A549 (cell line): ENCODE measurements at regions not wholly inside any gene's neighbourhood (a gene's known extent, or its start where the extent isn't known, plus 50 kb on each side); places are given as distances from the start of the nearest gene placed in this dataset.

Source experiments
- ATAC-seq, 2 experiments: fragments of 200-7000 bp in 1 of 2; fragments of >200 bp in 1 of 2; cut with Nextera tagmentation in 1 of 2; cut with Tn5 transposase in 1 of 2; 3 replicates each; pipeline versions ENCODE4 v1.8.0 to v1.9.1; 2018 to 2020; ENCODE audit warnings: mild to moderate bottlenecking in 1 of 2, moderate library complexity in 1 of 2
- CTCF ChIA-PET: fragments of 300-600 bp; sonication (Branson Sonifier 250); formaldehyde crosslinking; extraction: SDS; loops from one replicate; lab custom pipeline; 2021; ENCODE audit warnings: antibody characterized with exemption, inconsistent platforms; lab: Yijun Ruan, JAX
- POLR2A ChIA-PET: fragments of 350-600 bp; formaldehyde crosslinking; extraction: SDS; loops from one replicate; lab custom pipeline; 2021; ENCODE audit warnings: antibody characterized with exemption, inconsistent platforms; lab: Yijun Ruan, JAX
- DNase-seq, 2 experiments: peaks; one replicate each; pipeline versions ENCODE4 v3.0.0 to v3.0.0-alpha.2; 2011 to 2016; ENCODE audit warnings: low read depth in 1 of 2, low spot score in 1 of 2
- FAIRE-seq: peaks from 2 replicates; lab custom pipeline; 2011; peaks lifted over from hg19 to GRCh38; lab: Jason Lieb, UNC
- H3K27ac ChIP-seq, 2 experiments: fragments of >200 bp; sonication (Bioruptor Twin); formaldehyde crosslinking; 3 replicates each; pipeline ENCODE4 v1.5.1; 2016 to 2017
- H3K4me1 ChIP-seq: fragments of >200 bp; sonication (Bioruptor Twin); formaldehyde crosslinking; 3 replicates; pipeline ENCODE4 v1.6.1; 2016
- H3K4me2 ChIP-seq: fragments of >200 bp; sonication (Bioruptor Twin); formaldehyde crosslinking; 3 replicates; pipeline ENCODE4 v1.6.1; 2016
- H3K4me3 ChIP-seq: fragments of >200 bp; sonication (Bioruptor Twin); formaldehyde crosslinking; 3 replicates; pipeline ENCODE4 v1.5.1; 2016
- H3K9me3 ChIP-seq: fragments of >200 bp; sonication (Bioruptor Twin); formaldehyde crosslinking; 3 replicates; pipeline ENCODE4 v1.6.1; 2016
- ATOH8 ChIP-seq: fragments of 250-450 bp; sonication (Bioruptor Pico); IDR thresholded peaks from 2 replicates; pipeline ENCODE4 v1.5.0; 2020; ENCODE audit warnings: low read depth, mild to moderate bottlenecking, moderate library complexity
- BCL3 ChIP-seq: fragments of >200 bp; sonication (Bioruptor Twin); formaldehyde crosslinking; IDR thresholded peaks from 3 replicates; pipeline ENCODE4 v1.6.1; 2016
- CBX2 ChIP-seq: fragments of 200-600 bp; sonication (generic); IDR thresholded peaks from 2 replicates; pipeline ENCODE4 v1.6.1; 2016; ENCODE audit warnings: low read depth, mild to moderate bottlenecking, borderline replicate concordance
- CTCF ChIP-seq: fragments of >200 bp; sonication (Bioruptor Twin); formaldehyde crosslinking; IDR thresholded peaks from 3 replicates; pipeline ENCODE4 v1.5.1; 2016
- EHF ChIP-seq: fragments of 250-450 bp; sonication (Bioruptor Pico); IDR thresholded peaks from 2 replicates; pipeline ENCODE4 v1.5.0; 2020; ENCODE audit warnings: mild to moderate bottlenecking
- ELK1 ChIP-seq: fragments of 150-350 bp; IDR thresholded peaks from 2 replicates; pipeline ENCODE4 v1.6.1; 2014; ENCODE audit warnings: low read depth, mild to moderate bottlenecking, low read length
- ESRRA ChIP-seq: fragments of 150-350 bp; IDR thresholded peaks from 2 replicates; pipeline ENCODE4 v1.6.1; 2014; ENCODE audit warnings: mild to moderate bottlenecking, low read length, borderline replicate concordance
- GATA3 ChIP-seq: IDR thresholded peaks from 2 replicates; pipeline ENCODE4 v1.6.1; 2012; ENCODE audit warnings: borderline replicate concordance
- HDAC2 ChIP-seq: fragments of 200-600 bp; sonication (generic); IDR thresholded peaks from 2 replicates; pipeline ENCODE4 v1.6.1; 2016
- HMGXB4 ChIP-seq: fragments of 250-450 bp; sonication (Bioruptor Pico); IDR thresholded peaks from 2 replicates; pipeline ENCODE4 v1.5.0; 2021; ENCODE audit warnings: mild to moderate bottlenecking, moderate library complexity, borderline replicate concordance
- JUNB ChIP-seq: fragments of >200 bp; sonication (Bioruptor Twin); formaldehyde crosslinking; IDR thresholded peaks from 2 replicates; pipeline ENCODE4 v1.6.1; 2016
- KDM1A ChIP-seq: fragments of 200-600 bp; sonication (generic); IDR thresholded peaks from 2 replicates; pipeline ENCODE4 v1.6.1; 2016; ENCODE audit warnings: low read depth, mild to moderate bottlenecking
- MAFK ChIP-seq: fragments of 450-650 bp; IDR thresholded peaks from 2 replicates; pipeline ENCODE4 v1.6.1; 2014; ENCODE audit not compliant: partially characterized antibody
- NPAS2 ChIP-seq: fragments of 250-450 bp; sonication (Bioruptor Pico); IDR thresholded peaks from 2 replicates; pipeline ENCODE4 v1.8.0; 2022; ENCODE audit warnings: mild to moderate bottlenecking, moderate library complexity, borderline replicate concordance
- RAD21 ChIP-seq, 2 experiments: fragments of >200 bp in 1 of 2; sonication (Bioruptor Twin) in 1 of 2; formaldehyde crosslinking in 1 of 2; IDR thresholded peaks in 1 of 2; conservative IDR thresholded peaks in 1 of 2; 2 replicates in 1 of 2; 3 replicates in 1 of 2; pipeline ENCODE4 v1.6.1; 2012 to 2018; ENCODE audit warnings: inconsistent platforms in 1 of 2
- RARB ChIP-seq: fragments of 250-450 bp; sonication (Bioruptor Pico); IDR thresholded peaks from 2 replicates; pipeline ENCODE4 v1.8.0; 2021; ENCODE audit warnings: mild to moderate bottlenecking, moderate library complexity
- REST ChIP-seq: fragments of 200-600 bp; sonication (generic); IDR thresholded peaks from 2 replicates; pipeline ENCODE4 v1.6.1; 2016; ENCODE audit warnings: antibody characterized with exemption, mild to moderate bottlenecking, moderate library complexity
- RNF2 ChIP-seq: fragments of 200-600 bp; sonication (generic); IDR thresholded peaks from 2 replicates; pipeline ENCODE4 v1.6.1; 2016; ENCODE audit warnings: low read depth, mild to moderate bottlenecking, antibody characterized with exemption, moderate library complexity, borderline replicate concordance
- SMC3 ChIP-seq: fragments of >200 bp; sonication (Bioruptor Twin); formaldehyde crosslinking; IDR thresholded peaks from 3 replicates; pipeline ENCODE4 v1.6.1; 2018; ENCODE audit warnings: inconsistent platforms
- USF2 ChIP-seq: fragments of 450-650 bp; IDR thresholded peaks from 2 replicates; pipeline ENCODE4 v1.6.1; 2014; ENCODE audit warnings: antibody characterized with exemption
- ZSCAN20 ChIP-seq: fragments of 250-450 bp; sonication (Bioruptor Pico); IDR thresholded peaks from 2 replicates; pipeline ENCODE4 v1.8.0; 2022; ENCODE audit warnings: mild to moderate bottlenecking, moderate library complexity
- WGBS: methylation state at CpG from one replicate; pipeline ENCODE4 v1.1.6; 2017; ENCODE audit errors: missing lambda C conversion rate; 5-methylcytosine and 5-hydroxymethylcytosine counted together

- no peak for TF ChIP-seq BCL3
- TF ChIP-seq USF2, result no peak
- no peak for TF ChIP-seq GATA3
- TF ChIP-seq EHF (CRISPR knock-in tag), result no peak
- TF ChIP-seq HDAC2, result no peak
- TF ChIP-seq RARB (CRISPR knock-in tag), result no peak
- no peak for TF ChIP-seq RNF2
- TF ChIP-seq JUNB, result no peak
- TF ChIP-seq MAFK, result no peak
These were observed 329.7 kb upstream of the GATB start (continued) for GRCh38 chr4:152090543-152090942.

- 38% methylated on average over 2 of the region's 2 CpGs for WGBS
- FAIRE-seq (no peak), ATAC-seq (no peak), DNase-seq (no peak)
- POLR2A ChIA-PET, result no interaction called here
- H3K27ac ChIP-seq, result no peak overlapping the region
- no peak overlapping the region for H3K4me3 ChIP-seq
- no peaks in the 10 kb centered on the region for H3K4me1 ChIP-seq
- TF ChIP-seq SMC3 (no peak), CTCF (no peak)
- H3K9me3 ChIP-seq, result no peaks in the 10 kb centered on the region
- CTCF ChIA-PET, result no interaction called here
- H3K4me2 ChIP-seq, result no peak overlapping the region
These were observed 328.8 kb upstream of the GATB start for GRCh38 chr4:152089584-152089983.

GRCh38 chr4:152087335-152087734 lies 326.5 kb upstream of the GATB start:
- Histone ChIP-seq H3K4me1 (no peaks in the 10 kb centered on the region), H3K4me3 (no peak overlapping the region), H3K4me2 (no peak overlapping the region), H3K9me3 (no peaks in the 10 kb centered on the region), H3K27ac (no peak overlapping the region)
- no peak for TF ChIP-seq NPAS2 (CRISPR knock-in tag)
- no peak for TF ChIP-seq HMGXB4 (CRISPR knock-in tag)
- no peak for TF ChIP-seq ZSCAN20
- TF ChIP-seq ESRRA, result no peak
- no peak for TF ChIP-seq BCL3
- TF ChIP-seq CBX2, result no peak
- no peak for TF ChIP-seq REST
- TF ChIP-seq ELK1, result no peak
- TF ChIP-seq ATOH8 (CRISPR knock-in tag), result no peak
- no peak for TF ChIP-seq RAD21 (conservative IDR thresholded peaks at IDR 0.05 in 1 of 2, IDR thresholded peaks at IDR 0.05 in 1 of 2)
- TF ChIP-seq EHF (CRISPR knock-in tag), result no peak
- no peak for TF ChIP-seq KDM1A
- FAIRE-seq, result no peak
- ChIA-PET CTCF (no interaction called here), POLR2A (no interaction called here)
- DNase-seq, result no peak
- no peak for ATAC-seq
- WGBS, result 68% methylated on average over 6 of the region's 6 CpGs
